Stomach (tissue), 8 donors: ENCODE measurements at regions not wholly inside any gene's neighbourhood (a gene's known extent, or its start where the extent isn't known, plus 50 kb on each side); places are given as distances from the start of the nearest gene placed in this dataset.
A peak's percentile ranks its signal among the peaks of the same experiment; 100 is the strongest.

Experiments used
- DNase-seq, 2 donors: peaks; one replicate each; pipeline versions ENCODE4 v3.0.0 to v3.0.0-alpha.2; 2013 to 2019
- H3K27ac ChIP-seq, 5 donors: fragments of 200-600 bp in 4 of 5; sonication (generic) in 4 of 5; one replicate each; pipeline ENCODE4 v1.5.1; 2013 to 2019; ENCODE audit warnings: mild to moderate bottlenecking in 1 of 5, moderate library complexity in 1 of 5
- H3K27me3 ChIP-seq, 3 donors: fragments of 200-600 bp; sonication (generic); one replicate each; pipeline ENCODE4 v1.5.1; 2017 to 2019; ENCODE audit warnings: mixed run types in 1 of 3
- H3K36me3 ChIP-seq, 4 donors: fragments of 200-600 bp; sonication (generic); 1 replicate in 3 of 4; 2 replicates in 1 of 4; pipeline ENCODE4 v1.5.1; 2016 to 2019
- H3K4me1 ChIP-seq, 4 donors: fragments of 200-600 bp; sonication (generic); one replicate each; pipeline ENCODE4 v1.5.1; 2016 to 2019
- H3K4me3 ChIP-seq, 4 donors: fragments of 200-600 bp; sonication (generic) in 3 of 4; one replicate each; pipeline ENCODE4 v1.5.1; 2016 to 2019; ENCODE audit warnings: mild to moderate bottlenecking in 1 of 4
- H3K9me3 ChIP-seq, 4 donors: fragments of 200-600 bp; sonication (generic); one replicate each; pipeline ENCODE4 v1.5.1; 2016 to 2019
- CTCF ChIP-seq, 7 experiments: fragments of 450-650 bp in 4 of 7; fragments of 200-600 bp in 3 of 7; sonication (generic) in 3 of 7; IDR thresholded peaks; one replicate each; pipeline ENCODE4 v1.5.1; 2016 to 2019; ENCODE audit warnings: antibody characterized with exemption in 7 of 7, control low read depth in 2 of 7, mild to moderate bottlenecking in 1 of 7
- EP300 ChIP-seq: sonication (generic); formaldehyde crosslinking; IDR thresholded peaks from one replicate; pipeline ENCODE4 v1.6.1; 2017; ENCODE audit warnings: antibody characterized with exemption
- POLR2A ChIP-seq, 4 donors: fragments of 450-650 bp; IDR thresholded peaks; one replicate each; pipeline ENCODE4 v1.6.1; 2016; ENCODE audit warnings: antibody characterized with exemption in 4 of 4, control low read depth in 2 of 4, mild to moderate bottlenecking in 1 of 4, moderate library complexity in 1 of 4
- POLR2AphosphoS5 ChIP-seq, 3 donors: sonication (generic); formaldehyde crosslinking; IDR thresholded peaks; one replicate each; pipeline ENCODE4 v1.6.1; 2016; ENCODE audit warnings: antibody characterized with exemption in 3 of 3
- WGBS, 5 donors: extraction: QIAGEN DNeasy Blood & Tissue Kit in 3 of 5; methylation state at CpG; one replicate each; pipeline versions ENCODE4 v1.1.5 to v1.1.7; 2013 to 2018; 5-methylcytosine and 5-hydroxymethylcytosine counted together
- intact Hi-C: fragments of 100-400 bp; cut with DNase I; formaldehyde crosslinking; loops from one replicate; pipeline ENCODE4 v1.15.1; 2023; ENCODE audit warnings: low total_unique reads
- small RNA-seq, 4 donors: library from RNA; depleted of rRNA; stranded (forward); fragments of <200 nt; gene quantifications; one replicate each; pipeline ENCODE3, GENCODE V24; 2016
- donor health status: healthy with polysubstance abuse.
- donor health status: Bipolar disorder and iron deficiency.
- donor health status: healthy.

GRCh38 chr13:103130681-103131210, 64.5 kb upstream of the SLC10A2 start:
- peak in 1 of 2 donors; percentile 26 for DNase-seq
- Histone ChIP-seq H3K27me3 (no peaks in the 10 kb centered on the region), H3K36me3 (no peaks in the 10 kb centered on the region), H3K4me3 (no peak overlapping the region), H3K27ac (no peak overlapping the region), H3K9me3 (no peaks in the 10 kb centered on the region), H3K4me1 (peaks cover 0 to 7% (median 0%) of the 10 kb centered on the region in 4 donors)
- intact Hi-C loops, result no loop called here
- TF ChIP-seq EP300 (no peak), CTCF (IDR thresholded peaks at IDR 0.05) (no peak), POLR2A (IDR thresholded peaks at IDR 0.05) (no peak), POLR2AphosphoS5 (IDR thresholded peaks at IDR 0.05) (no peak)
- 22 to 49% (median 39%) methylated on average over 3 of the region's 3 CpGs for WGBS, 5 donors

GRCh38 chr13:103130146-103130545, 63.9 kb upstream of the SLC10A2 start:
- H3K27ac ChIP-seq, result no peak overlapping the region
- no peak overlapping the region for H3K4me3 ChIP-seq
- intact Hi-C loops, result no loop called here
- H3K9me3 ChIP-seq, result no peaks in the 10 kb centered on the region
- TF ChIP-seq CTCF (IDR thresholded peaks at IDR 0.05), result no peak
- no peak for TF ChIP-seq EP300
- TF ChIP-seq POLR2A (IDR thresholded peaks at IDR 0.05), result no peak
- TF ChIP-seq POLR2AphosphoS5 (IDR thresholded peaks at IDR 0.05), result no peak
- H3K4me1 ChIP-seq, result peaks cover 0 to 7% (median 0%) of the 10 kb centered on the region in 4 donors
- H3K36me3 ChIP-seq, result no peaks in the 10 kb centered on the region
- no peak for DNase-seq
- 61 to 86% (median 71%) methylated on average over 5 of the region's 5 CpGs for WGBS, 5 donors
- H3K27me3 ChIP-seq, result no peaks in the 10 kb centered on the region

Small RNAs in the stretch of these regions (small RNA-seq; reads per million reads assigned to genes)
- gene RF00402, result 0 reads per million in 4 donors
- 0 reads per million in 4 donors for gene RF02090
- gene RF02091, result 0 reads per million in 4 donors
- gene RNA5SP38, result 0 to 0.07 (median 0) reads per million in 4 donors
